ENCODE measurements at regions not wholly inside any gene's neighbourhood (a gene's known extent, or its start where the extent isn't known, plus 50 kb on each side); places are given as distances from the start of the nearest gene placed in this dataset.

DNA sequence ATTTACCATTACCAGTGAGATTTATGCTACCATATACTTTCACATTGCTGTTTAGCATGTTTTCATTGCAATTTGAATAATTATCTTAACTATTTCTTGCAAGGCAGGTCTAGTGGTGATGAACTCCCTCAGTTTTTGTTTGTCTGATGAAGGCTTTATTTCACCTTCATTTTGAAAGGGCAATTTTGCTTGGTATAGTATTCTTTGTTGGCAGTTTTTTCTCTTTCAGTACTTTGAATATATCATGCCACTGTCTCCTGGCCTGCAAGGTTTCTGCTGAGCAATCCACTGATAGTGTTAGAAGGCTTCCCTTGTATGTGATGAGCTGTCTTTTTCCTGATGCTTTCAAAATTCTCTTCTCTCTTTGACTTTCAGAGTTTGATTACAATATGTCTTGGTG lies 188.0 kb downstream of the MARCHF11 start (continued):
- TF ChIP-seq USF2 (IDR thresholded peaks at IDR 0.05; ENCODE audit: low read length) = no peak
- TF ChIP-seq POLR2AphosphoS5 (IDR thresholded peaks at IDR 0.05; ENCODE audit: low read depth, low read length) = no peak
- no peak for TF ChIP-seq NANOG (IDR thresholded peaks at IDR 0.05; ENCODE audit: insufficient read depth, low read depth, low read length, poor library complexity, severe bottlenecking)

Measured in H1 (cell line).